IPS DF 6.9 (cell line): ENCODE measurements at regions not wholly inside any gene's neighbourhood (a gene's known extent, or its start where the extent isn't known, plus 50 kb on each side); places are given as distances from the start of the nearest gene placed in this dataset.
"Not testable (repeated sequence)": the region's sequence is repeated elsewhere in the genome, so short reads cannot be mapped to it uniquely, and the experiment has no call there.

Experiments
- DNase-seq: peaks from one replicate; pipeline ENCODE4 v3.0.0-alpha.2; 2013; ENCODE audit warnings: low read depth, low spot score
- H3K27ac ChIP-seq: one replicate; pipeline ENCODE4 v1.5.1; 2013; ENCODE audit warnings: low read length, control low read depth
- H3K27me3 ChIP-seq: 2 replicates; pipeline ENCODE4 v1.6.1; 2013; ENCODE audit warnings: mild to moderate bottlenecking, low read length; ENCODE audit not compliant: control insufficient read depth, insufficient read depth
- H3K36me3 ChIP-seq: 2 replicates; pipeline ENCODE4 v1.6.1; 2013; ENCODE audit warnings: low read length; ENCODE audit not compliant: control insufficient read depth, insufficient read depth
- H3K4me1 ChIP-seq: 2 replicates; pipeline ENCODE4 v1.6.1; 2013; ENCODE audit warnings: low read length; ENCODE audit not compliant: control insufficient read depth, insufficient read depth
- H3K4me3 ChIP-seq: 2 replicates; pipeline ENCODE4 v1.5.1; 2013; ENCODE audit warnings: mild to moderate bottlenecking, low read length
- H3K9me3 ChIP-seq: 2 replicates; pipeline ENCODE4 v1.6.1; 2013; ENCODE audit warnings: low read length, inconsistent platforms; ENCODE audit not compliant: control insufficient read depth, insufficient read depth
- WGBS: extraction: QIAGEN DNeasy Blood & Tissue Kit; methylation state at CpG from one replicate; pipeline ENCODE4 v1.1.7; 2013; ENCODE audit warnings: mixed read lengths, missing lambda C conversion rate; ENCODE audit not compliant: insufficient read length, insufficient coverage; 5-methylcytosine and 5-hydroxymethylcytosine counted together

DNA sequence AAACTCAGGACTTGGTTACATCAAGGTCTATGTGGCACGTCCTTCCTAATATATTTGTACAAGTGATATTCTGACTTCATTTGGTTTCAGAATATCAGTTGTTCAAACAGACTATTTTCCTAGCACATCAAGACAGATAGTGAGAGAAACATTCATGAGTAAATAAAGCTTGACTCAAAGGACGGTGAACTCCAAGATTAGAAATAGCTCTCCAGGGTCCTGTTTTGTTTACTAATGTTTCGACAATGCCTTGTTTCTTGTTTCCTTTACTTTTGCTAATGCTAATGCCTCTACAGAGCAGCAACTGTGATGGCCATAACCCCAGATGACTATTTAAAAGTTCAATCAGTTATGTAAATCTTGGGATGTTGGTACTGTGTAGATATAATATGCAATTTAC is 313.9 kb downstream of the KLF12 start:
- DNase-seq, result no peak

DNA sequence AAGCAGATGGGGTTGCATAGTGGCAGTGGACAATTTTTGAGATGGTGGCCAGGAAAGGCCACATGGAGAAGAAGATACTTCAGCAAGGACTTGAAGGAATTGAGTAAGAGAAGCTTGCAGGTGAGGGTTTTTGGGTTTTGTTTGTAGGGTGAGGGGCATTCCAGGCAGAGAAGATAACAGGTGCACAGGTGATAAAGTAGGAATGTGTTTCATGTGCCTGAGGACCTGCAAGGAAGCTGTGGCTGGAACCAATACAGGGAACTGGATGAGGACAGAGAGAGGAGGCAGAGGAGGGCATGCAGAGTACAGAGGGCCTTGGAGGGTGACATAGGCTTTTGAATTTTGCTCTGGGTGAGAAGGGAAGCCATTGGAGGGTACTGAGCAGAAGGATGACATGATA is 314.5 kb downstream of the KLF12 start:
- DNase-seq, result no peak
- H3K4me1 ChIP-seq, result no peaks in the 10 kb centered on the region
- H3K4me3 ChIP-seq, result no peak overlapping the region
- H3K27me3 ChIP-seq, result no peaks in the 10 kb centered on the region
- H3K9me3 ChIP-seq, result no peaks in the 10 kb centered on the region
- H3K36me3 ChIP-seq, result no peaks in the 10 kb centered on the region
- no peak overlapping the region for H3K27ac ChIP-seq

More for the DNA sequence above, 313.9 kb downstream of the KLF12 start:
- no peak overlapping the region for H3K4me3 ChIP-seq
- WGBS, result no CpG with 5 or more reads among the region's 3 CpGs
- no peaks in the 10 kb centered on the region for H3K4me1 ChIP-seq
- H3K27me3 ChIP-seq, result no peaks in the 10 kb centered on the region
- H3K27ac ChIP-seq, result no peak overlapping the region
- no peaks in the 10 kb centered on the region for H3K36me3 ChIP-seq
- H3K9me3 ChIP-seq, result no peaks in the 10 kb centered on the region

DNA sequence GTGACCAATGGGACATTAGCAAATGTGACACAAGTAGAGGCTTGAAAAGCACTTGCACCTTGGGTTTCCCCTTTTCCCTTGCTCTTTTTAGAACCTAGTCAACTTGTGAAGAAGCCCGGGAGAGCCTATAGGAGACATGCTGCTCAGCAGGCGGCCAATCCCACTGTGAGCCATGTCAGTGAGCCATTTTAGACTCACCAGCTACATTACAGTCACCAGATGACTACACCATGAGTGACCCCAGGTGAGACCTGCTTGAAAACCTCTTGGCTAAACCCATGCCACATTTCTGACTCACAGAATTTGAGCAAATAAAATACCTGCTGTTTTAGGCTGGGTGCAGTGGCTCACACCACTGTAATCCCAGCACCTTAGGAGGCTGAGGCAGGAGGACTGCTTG is 317.5 kb downstream of the KLF12 start:
- Histone ChIP-seq H3K4me3 (no peak overlapping the region), H3K27ac (no peak overlapping the region), H3K9me3 (no peaks in the 10 kb centered on the region), H3K36me3 (no peaks in the 10 kb centered on the region), H3K4me1 (no peaks in the 10 kb centered on the region), H3K27me3 (no peaks in the 10 kb centered on the region)
- WGBS, result no CpG with 5 or more reads among the region's 2 CpGs
- DNase-seq, result no peak

DNA sequence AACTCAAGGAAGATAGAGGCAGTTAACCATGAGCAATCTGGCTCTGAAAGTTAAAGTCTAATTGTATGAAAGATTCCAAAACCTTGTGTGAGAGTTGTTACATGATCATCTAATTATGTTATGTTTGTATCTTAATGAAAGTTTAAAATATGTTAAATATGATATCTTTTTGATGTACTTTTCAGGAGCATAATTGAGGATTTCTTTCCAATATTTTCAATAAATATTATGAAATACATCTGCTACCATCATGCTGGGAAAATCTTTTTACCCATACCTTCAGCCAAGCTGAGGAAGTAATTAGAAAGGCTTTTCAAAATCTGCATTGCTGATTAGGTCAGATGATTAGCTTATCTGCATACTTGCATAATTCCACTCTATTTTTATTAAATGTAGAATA is 318.4 kb downstream of the KLF12 start:
- no peaks in the 10 kb centered on the region for H3K27me3 ChIP-seq
- no peaks in the 10 kb centered on the region for H3K4me1 ChIP-seq
- no peaks in the 10 kb centered on the region for H3K9me3 ChIP-seq
- no peak for DNase-seq
- no peak overlapping the region for H3K4me3 ChIP-seq
- no peaks in the 10 kb centered on the region for H3K36me3 ChIP-seq
- H3K27ac ChIP-seq, result no peak overlapping the region

DNA sequence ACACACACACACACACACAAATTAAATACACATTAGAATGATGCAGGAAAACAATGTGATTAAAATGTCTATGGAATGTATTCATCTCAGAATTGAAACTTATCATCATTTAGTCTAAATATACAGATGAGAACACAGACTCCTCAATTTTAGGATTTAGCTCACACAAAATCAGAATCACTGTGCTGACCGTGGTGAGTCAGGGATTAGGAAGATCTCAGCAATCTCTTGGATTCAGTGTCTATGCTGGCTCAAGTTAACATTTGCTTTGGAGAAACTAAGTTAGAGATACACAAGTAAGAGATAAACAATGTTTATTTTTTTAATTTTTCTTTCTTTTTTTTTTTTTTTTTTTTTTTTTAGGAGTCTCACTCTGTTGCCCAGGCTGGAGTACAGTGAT is 323.6 kb downstream of the KLF12 start:
- Histone ChIP-seq H3K27ac (no peak overlapping the region), H3K27me3 (no peaks in the 10 kb centered on the region), H3K9me3 (no peaks in the 10 kb centered on the region), H3K4me3 (no peak overlapping the region), H3K36me3 (no peaks in the 10 kb centered on the region), H3K4me1 (no peaks in the 10 kb centered on the region)
- no peak for DNase-seq
- no CpG with 5 or more reads among the region's 1 CpG for WGBS

DNA sequence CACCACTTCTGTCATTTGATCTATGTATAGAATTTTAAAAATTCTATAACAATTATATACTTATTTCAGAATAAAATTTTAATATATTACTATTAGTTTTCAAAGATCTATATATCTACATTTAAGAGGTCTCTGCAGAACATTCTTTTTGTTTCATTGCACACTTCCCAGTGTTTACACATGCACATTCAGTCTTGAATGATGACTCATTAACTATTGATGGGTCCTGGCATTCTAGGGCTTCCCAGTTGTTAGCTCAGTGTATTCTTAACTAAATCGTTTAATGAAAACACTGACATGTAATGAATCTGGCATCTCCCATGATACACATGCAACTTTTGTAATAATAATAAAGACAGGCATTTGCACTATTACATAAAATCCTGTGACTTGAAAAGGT is 324.6 kb downstream of the KLF12 start:
- Histone ChIP-seq H3K27me3 (no peaks in the 10 kb centered on the region), H3K4me3 (no peak overlapping the region), H3K36me3 (no peaks in the 10 kb centered on the region), H3K9me3 (no peaks in the 10 kb centered on the region), H3K4me1 (no peaks in the 10 kb centered on the region), H3K27ac (no peak overlapping the region)
- whole genome bisulfite sequencing, result no CpG with 5 or more reads among the region's 1 CpG
- no peak for DNase-seq

DNA sequence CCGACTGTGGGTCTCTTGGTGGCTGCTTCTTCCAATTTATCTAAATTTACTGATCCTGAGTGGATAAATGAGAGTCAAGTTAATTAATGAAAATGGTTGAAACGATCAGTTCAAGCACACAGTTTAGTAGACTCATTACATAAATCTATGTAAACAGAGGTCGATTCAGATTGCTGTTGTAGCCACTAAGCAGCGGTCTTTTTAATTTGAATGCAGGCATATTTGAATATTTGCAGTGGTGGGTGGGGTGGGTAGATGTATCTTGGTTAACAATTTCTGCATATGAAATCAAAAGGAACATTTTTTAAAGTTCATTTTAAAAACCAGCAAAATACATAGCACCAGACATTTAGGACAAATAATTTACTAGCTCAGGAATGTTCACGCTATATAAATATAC is 325.9 kb downstream of the KLF12 start:
- Histone ChIP-seq H3K9me3 (no peaks in the 10 kb centered on the region), H3K4me3 (no peak overlapping the region), H3K27ac (no peak overlapping the region), H3K36me3 (no peaks in the 10 kb centered on the region), H3K27me3 (no peaks in the 10 kb centered on the region), H3K4me1 (no peaks in the 10 kb centered on the region)
- WGBS, result no CpG with 5 or more reads among the region's 5 CpGs
- no peak for DNase-seq

DNA sequence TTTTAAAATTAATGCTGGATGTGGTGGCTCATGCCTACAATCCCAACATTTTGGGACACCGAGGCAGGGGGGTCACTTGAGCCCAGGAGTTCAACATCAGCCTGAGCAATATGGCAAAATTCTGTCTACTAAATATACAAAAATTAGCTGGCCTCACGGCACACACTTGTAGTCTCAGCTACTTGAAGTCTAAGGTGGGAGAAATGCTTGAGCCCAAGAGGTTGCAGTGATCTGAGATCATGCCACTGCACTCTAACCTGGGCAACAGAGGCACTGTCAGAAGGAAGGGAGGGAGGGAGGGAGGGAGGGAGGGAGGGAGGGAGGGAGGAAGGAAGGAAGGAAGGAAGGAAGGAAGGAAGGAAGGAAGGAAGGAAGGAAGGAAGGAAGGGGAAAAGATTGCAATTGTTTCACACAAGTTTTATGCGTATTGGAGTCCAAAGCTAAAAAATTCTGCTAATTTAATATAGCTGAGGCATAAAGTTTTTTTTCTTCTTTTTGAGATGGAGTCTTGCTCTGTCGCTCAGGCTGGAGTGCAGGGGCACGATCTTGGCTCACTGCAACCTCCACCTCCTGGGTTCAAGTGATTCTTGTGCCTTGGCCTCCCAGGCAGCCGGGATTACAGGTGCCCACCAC is 328.8 kb downstream of the KLF12 start:
- not testable (repeated sequence) for H3K27ac ChIP-seq, H3K9me3 ChIP-seq, H3K4me3 ChIP-seq, DNase-seq, H3K36me3 ChIP-seq, H3K4me1 ChIP-seq, H3K27me3 ChIP-seq
- WGBS, result no CpG with 5 or more reads among the region's 6 CpGs

DNA sequence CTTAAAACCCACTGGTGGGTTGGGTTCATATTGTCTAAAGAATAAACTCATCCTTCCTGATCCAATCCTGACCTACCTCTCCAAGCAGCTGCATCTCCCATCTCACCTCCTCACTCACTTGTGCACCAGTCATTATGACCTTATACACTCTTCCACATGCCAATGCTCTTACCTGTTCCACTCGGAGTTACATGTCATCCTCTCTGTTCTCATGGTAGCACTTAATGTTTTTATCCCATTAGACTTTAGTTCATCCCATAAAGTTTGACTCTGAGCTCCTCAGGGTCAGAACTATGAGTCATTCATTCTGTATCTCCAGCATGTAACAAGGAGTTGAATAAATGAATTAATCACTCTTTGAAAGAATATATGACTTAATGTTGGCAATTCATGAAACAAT is 330.2 kb downstream of the KLF12 start:
- H3K4me3 ChIP-seq, result no peak overlapping the region
- H3K27ac ChIP-seq, result no peak overlapping the region
- H3K9me3 ChIP-seq, result no peaks in the 10 kb centered on the region
- H3K36me3 ChIP-seq, result no peaks in the 10 kb centered on the region
- H3K27me3 ChIP-seq, result no peaks in the 10 kb centered on the region
- no CpG with 5 or more reads among the region's 1 CpG for WGBS
- H3K4me1 ChIP-seq, result no peaks in the 10 kb centered on the region
- DNase-seq, result no peak

DNA sequence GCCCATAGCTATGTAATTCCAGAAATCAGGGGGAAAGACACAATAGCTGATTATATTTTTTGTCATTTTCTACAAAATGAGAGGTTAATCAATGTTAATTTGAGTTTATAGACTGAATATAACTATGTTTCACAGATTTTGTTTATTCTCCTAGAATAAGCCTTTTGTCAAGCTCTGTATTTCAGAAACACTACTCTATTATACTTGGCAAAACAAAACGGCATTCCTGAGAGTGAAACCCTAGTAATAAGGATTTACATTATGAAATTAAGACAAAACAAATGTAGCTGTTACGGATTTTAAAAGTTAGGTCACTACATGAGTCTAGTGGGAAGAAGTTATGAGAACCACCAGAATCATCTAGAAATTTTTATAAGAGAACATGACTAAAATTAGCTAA is 334.2 kb downstream of the KLF12 start:
- no peaks in the 10 kb centered on the region for H3K36me3 ChIP-seq
- no peak overlapping the region for H3K4me3 ChIP-seq
- WGBS, result no CpG with 5 or more reads among the region's 2 CpGs
- no peak for DNase-seq
- H3K27me3 ChIP-seq, result no peaks in the 10 kb centered on the region
- no peaks in the 10 kb centered on the region for H3K4me1 ChIP-seq
- no peaks in the 10 kb centered on the region for H3K9me3 ChIP-seq
- no peak overlapping the region for H3K27ac ChIP-seq

DNA sequence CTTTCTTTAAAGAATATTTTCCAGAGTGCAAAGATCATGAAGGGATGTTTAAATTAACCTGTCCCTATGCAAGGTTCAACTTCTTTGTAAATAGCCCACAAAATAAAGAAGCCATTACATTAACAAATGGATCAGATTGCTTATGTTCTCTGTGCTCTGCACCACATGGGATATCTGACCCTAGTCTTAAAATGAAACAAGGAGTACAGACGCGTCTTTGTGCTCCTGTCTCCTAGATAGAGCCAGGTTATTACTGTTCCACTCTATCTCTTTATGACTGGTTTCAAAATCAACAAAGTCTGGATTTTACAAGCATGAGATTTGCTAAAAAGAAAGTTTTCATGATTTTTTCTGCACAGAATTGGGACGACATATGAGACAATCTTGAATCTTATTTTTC is 339.4 kb downstream of the KLF12 start:
- WGBS, result no CpG with 5 or more reads among the region's 3 CpGs

More for the DNA sequence above, 339.4 kb downstream of the KLF12 start:
- DNase-seq, result no peak
- H3K4me3 ChIP-seq, result no peak overlapping the region
- no peaks in the 10 kb centered on the region for H3K36me3 ChIP-seq
- no peak overlapping the region for H3K27ac ChIP-seq
- H3K4me1 ChIP-seq, result no peaks in the 10 kb centered on the region
- H3K27me3 ChIP-seq, result no peaks in the 10 kb centered on the region
- H3K9me3 ChIP-seq, result no peaks in the 10 kb centered on the region
